Heart left ventricle (tissue), 16 donors: ENCODE measurements at regions not wholly inside any gene's neighbourhood (a gene's known extent, or its start where the extent isn't known, plus 50 kb on each side); places are given as distances from the start of the nearest gene placed in this dataset.
A peak's percentile ranks its signal among the peaks of the same experiment; 100 is the strongest.
"Not testable (repeated sequence)": the region's sequence is repeated elsewhere in the genome, so short reads cannot be mapped to it uniquely, and the experiment has no call there.

Experiments used
- ATAC-seq, 4 donors: fragments of 200-7000 bp; cut with Tn5 transposase; one replicate each; pipeline ENCODE4 v1.9.1; 2020 to 2022; ENCODE audit warnings: moderate library complexity in 4 of 4, mild to moderate bottlenecking in 3 of 4, moderate number of reproducible peaks in 1 of 4
- DNase-seq, 5 donors: peaks; one replicate each; pipeline ENCODE4 v3.0.0-alpha.2; 2020
- H3K27ac ChIP-seq, 12 donors: fragments of 200-600 bp; sonication (generic) in 4 of 12; one replicate each; pipeline versions ENCODE4 v1.5.0 to v1.8.0; 2016 to 2022; ENCODE audit warnings: mild to moderate bottlenecking in 2 of 12
- H3K27me3 ChIP-seq, 9 donors: fragments of 200-600 bp; sonication (generic) in 2 of 9; one replicate each; pipeline versions ENCODE4 v1.5.1 to v1.8.0; 2016 to 2022; ENCODE audit warnings: mild to moderate bottlenecking in 3 of 9
- H3K36me3 ChIP-seq, 9 donors: fragments of 200-600 bp; sonication (generic) in 2 of 9; one replicate each; pipeline versions ENCODE4 v1.5.0 to v1.8.0; 2018 to 2022; ENCODE audit warnings: mild to moderate bottlenecking in 2 of 9
- H3K4me1 ChIP-seq, 12 donors: fragments of 200-600 bp; sonication (generic) in 4 of 12; one replicate each; pipeline versions ENCODE4 v1.5.0 to v1.8.0; 2016 to 2022; ENCODE audit warnings: mild to moderate bottlenecking in 3 of 12
- H3K4me3 ChIP-seq, 12 donors: fragments of 200-600 bp; sonication (generic) in 4 of 12; one replicate each; pipeline versions ENCODE4 v1.5.0 to v1.8.0; 2017 to 2022; ENCODE audit warnings: mild to moderate bottlenecking in 9 of 12, moderate library complexity in 4 of 12
- H3K9me3 ChIP-seq, 12 donors: fragments of 200-600 bp; sonication (generic) in 4 of 12; one replicate each; pipeline versions ENCODE4 v1.5.0 to v1.8.0; 2016 to 2022; ENCODE audit warnings: mild to moderate bottlenecking in 1 of 12
- CTCF ChIP-seq, 12 donors: fragments of 200-600 bp; sonication (generic) in 4 of 12; IDR thresholded peaks; one replicate each; pipeline versions ENCODE4 v1.5.0 to v1.8.0; 2018 to 2022; ENCODE audit warnings: antibody characterized with exemption in 12 of 12, mild to moderate bottlenecking in 5 of 12
- POLR2A ChIP-seq, 2 donors: fragments of 450-650 bp; IDR thresholded peaks; one replicate each; pipeline ENCODE4 v1.6.1; 2017; ENCODE audit warnings: antibody characterized with exemption in 2 of 2, mild to moderate bottlenecking in 2 of 2, moderate library complexity in 2 of 2
- WGBS, 4 donors: extraction: QIAGEN DNeasy Blood & Tissue Kit in 2 of 4; methylation state at CpG; one replicate each; pipeline versions ENCODE4 v1.1.5 to v1.1.7; 2013 to 2018; 5-methylcytosine and 5-hydroxymethylcytosine counted together
- intact Hi-C, 10 donors: fragments of 100-400 bp; cut with DNase I; formaldehyde crosslinking; loops; one replicate each; pipeline versions ENCODE4 v1.11.1 to v1.14.2; 2022
- donor health status: ischemic (EF 13 %, LVEDD 7.1; RV severe dilation, severe dysfunction).
- donor health status: healthy with polysubstance abuse.
- donor health status: DM: no; HTN: yes; CAD: no.
- donor health status: DM: no; HTN: no; CAD: no.
- donor health status: ischemic (EF 25% LVEDD 6.9; RV normal size, moderate dysfunction).
- donor health status: ischemic (EF 25% LVEDD 5.7; RV mildly dilated, moderate dysfunction).
- donor health status: healthy.
- donor health status: DM: yes; HTN: yes; CAD: no.
- donor health status: ischemic (EF 35%, LVEDD 5.7; RV mildly dilated, moderate dysfunction).
- donor health status: nonischemic (EF 11% LVEDD 7.7; RV severe dilation, severe dysfunction).
- donor health status: DM: yes; HTN: yes; CAD: no.
- donor health status: PGD.
- donor health status: ischemic (EF 29% LVEDD 5.4; RV normal size, mild dysfunction).
- donor health status: nonischemic (EF 23%, LVEDD 6.1; RV moderate dilation, normal function).

- no peak for DNase-seq
- TF ChIP-seq POLR2A (IDR thresholded peaks at IDR 0.05) (no peak), CTCF (IDR thresholded peaks at IDR 0.05) (no peak)
- Histone ChIP-seq H3K9me3 (peaks cover 0 to 5% (median 0%) of the 10 kb centered on the region in 12 donors), H3K36me3 (no peaks in the 10 kb centered on the region), H3K27me3 (no peaks in the 10 kb centered on the region), H3K4me3 (no peak overlapping the region), H3K27ac (no peak overlapping the region), H3K4me1 (no peaks in the 10 kb centered on the region)
- ATAC-seq: no peak
- WGBS, 4 donors: 70 to 86% (median 74%) methylated on average over 5 of the region's 5 CpGs
- intact Hi-C loops: no loop called here
Measured at GRCh38 chr5:122612901-122613300, 162.0 kb upstream of the SNX2 start.

- Histone ChIP-seq H3K27me3 (no peaks in the 10 kb centered on the region), H3K4me1 (no peaks in the 10 kb centered on the region), H3K27ac (no peak overlapping the region), H3K4me3 (no peak overlapping the region), H3K36me3 (no peaks in the 10 kb centered on the region), H3K9me3 (no peaks in the 10 kb centered on the region)
- DNase-seq: no peak
- TF ChIP-seq CTCF (IDR thresholded peaks at IDR 0.05): no peak
- TF ChIP-seq POLR2A (IDR thresholded peaks at IDR 0.05): no peak
- WGBS, 4 donors: 32 to 67% (median 60%) methylated on average over 1 of the region's 1 CpG
- intact Hi-C loops: no loop called here
- peak in 1 of 4 donors; percentile 38 for ATAC-seq
Measured at GRCh38 chr5:122615146-122615545, 159.7 kb upstream of the SNX2 start.

GRCh38 chr5:122615832-122616231 is 159.0 kb upstream of the SNX2 start:
- intact Hi-C loops: no loop called here
- no peak overlapping the region for H3K27ac ChIP-seq
- H3K4me1 ChIP-seq: no peaks in the 10 kb centered on the region
- DNase-seq: no peak
- H3K4me3 ChIP-seq: no peak overlapping the region
- no peak for TF ChIP-seq POLR2A (IDR thresholded peaks at IDR 0.05)
- TF ChIP-seq CTCF (IDR thresholded peaks at IDR 0.05): no peak
- H3K27me3 ChIP-seq: no peaks in the 10 kb centered on the region
- H3K9me3 ChIP-seq: no peaks in the 10 kb centered on the region
- H3K36me3 ChIP-seq: no peaks in the 10 kb centered on the region
- no peak for ATAC-seq

- intact Hi-C loops, ATAC-seq, H3K9me3 ChIP-seq, H3K27me3 ChIP-seq, H3K36me3 ChIP-seq, DNase-seq, H3K27ac ChIP-seq, H3K4me1 ChIP-seq, H3K4me3 ChIP-seq: not testable (repeated sequence)
- WGBS, 4 donors: 89 to 94% (median 92%) methylated on average over 5 of the region's 5 CpGs
Measured at GRCh38 chr5:122618046-122618445, 156.8 kb upstream of the SNX2 start.

GRCh38 chr5:122620768-122621167 is 154.1 kb upstream of the SNX2 start:
- H3K27me3 ChIP-seq, H3K36me3 ChIP-seq, H3K4me3 ChIP-seq, H3K4me1 ChIP-seq, ATAC-seq, intact Hi-C loops, H3K27ac ChIP-seq, DNase-seq, H3K9me3 ChIP-seq: not testable (repeated sequence)
- 82 to 93% (median 91%) methylated on average over 4 of the region's 4 CpGs for whole genome bisulfite sequencing, 4 donors

GRCh38 chr5:122628714-122629113 is 146.2 kb upstream of the SNX2 start:
- H3K27me3 ChIP-seq, H3K9me3 ChIP-seq: not testable (repeated sequence)
- WGBS, 4 donors: 90 to 98% (median 96%) methylated on average over 4 of the region's 4 CpGs

More at GRCh38 chr5:122628714-122629113, 146.2 kb upstream of the SNX2 start:
- H3K27ac ChIP-seq, H3K4me3 ChIP-seq, DNase-seq, intact Hi-C loops, H3K36me3 ChIP-seq, ATAC-seq, H3K4me1 ChIP-seq: not testable (repeated sequence)
